ENCODE measurements at regions not wholly inside any gene's neighbourhood (a gene's known extent, or its start where the extent isn't known, plus 50 kb on each side); places are given as distances from the start of the nearest gene placed in this dataset.

GRCh38 chr6:23268348-23268747 lies 699.0 kb downstream of the HDGFL1 start:
- TF ChIP-seq, protein P1, sequence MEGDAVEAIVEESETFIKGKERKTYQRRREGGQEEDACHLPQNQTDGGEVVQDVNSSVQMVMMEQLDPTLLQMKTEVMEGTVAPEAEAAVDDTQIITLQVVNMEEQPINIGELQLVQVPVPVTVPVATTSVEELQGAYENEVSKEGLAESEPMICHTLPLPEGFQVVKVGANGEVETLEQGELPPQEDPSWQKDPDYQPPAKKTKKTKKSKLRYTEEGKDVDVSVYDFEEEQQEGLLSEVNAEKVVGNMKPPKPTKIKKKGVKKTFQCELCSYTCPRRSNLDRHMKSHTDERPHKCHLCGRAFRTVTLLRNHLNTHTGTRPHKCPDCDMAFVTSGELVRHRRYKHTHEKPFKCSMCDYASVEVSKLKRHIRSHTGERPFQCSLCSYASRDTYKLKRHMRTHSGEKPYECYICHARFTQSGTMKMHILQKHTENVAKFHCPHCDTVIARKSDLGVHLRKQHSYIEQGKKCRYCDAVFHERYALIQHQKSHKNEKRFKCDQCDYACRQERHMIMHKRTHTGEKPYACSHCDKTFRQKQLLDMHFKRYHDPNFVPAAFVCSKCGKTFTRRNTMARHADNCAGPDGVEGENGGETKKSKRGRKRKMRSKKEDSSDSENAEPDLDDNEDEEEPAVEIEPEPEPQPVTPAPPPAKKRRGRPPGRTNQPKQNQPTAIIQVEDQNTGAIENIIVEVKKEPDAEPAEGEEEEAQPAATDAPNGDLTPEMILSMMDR (IDR thresholded peaks at IDR 0.05) = no peak
- DNase-seq (ENCODE audit: low spot score) (no peak), ATAC-seq (ENCODE audit: low FRiP score) (no peak)

GRCh38 chr6:23269436-23269835 lies 700.1 kb downstream of the HDGFL1 start:
- TF ChIP-seq, protein P1 (IDR thresholded peaks at IDR 0.05) = no peak
- no peak for DNase-seq (ENCODE audit: low spot score)
- ATAC-seq (ENCODE audit: low FRiP score) = no peak

DNA sequence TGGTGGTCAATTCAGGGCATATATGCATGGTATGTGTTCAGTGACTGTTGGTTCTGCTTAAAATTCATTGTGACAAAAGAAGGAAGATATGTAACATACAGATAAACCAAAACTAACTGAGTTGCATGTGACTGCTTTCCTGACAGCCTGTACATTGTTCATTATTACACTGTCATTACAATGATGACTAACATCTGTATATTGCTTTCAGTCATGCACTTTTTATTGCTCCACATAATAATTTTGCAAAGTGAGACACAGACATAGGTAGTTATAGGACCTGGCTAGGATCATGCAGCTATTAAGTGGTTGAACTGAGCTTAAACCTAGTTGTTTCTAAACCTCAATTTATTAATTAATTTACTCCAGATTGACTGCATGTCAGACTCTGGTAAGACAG lies 703.2 kb downstream of the HDGFL1 start:
- ATAC-seq (ENCODE audit: low FRiP score) (no peak), DNase-seq (ENCODE audit: low spot score) (no peak)
- TF ChIP-seq, protein P1 (IDR thresholded peaks at IDR 0.05) = no peak

- DNase-seq (ENCODE audit: low spot score) = no peak
Observed at GRCh38 chr6:23277521-23278179, 708.3 kb downstream of the HDGFL1 start.

GRCh38 chr6:23278180-23278532 lies 708.8 kb downstream of the HDGFL1 start:
- ATAC-seq (ENCODE audit: low FRiP score) = no peak
- no peak for DNase-seq (ENCODE audit: low spot score)
- TF ChIP-seq, protein P1 (IDR thresholded peaks at IDR 0.05) = no peak

More at GRCh38 chr6:23277521-23278179, 708.3 kb downstream of the HDGFL1 start:
- no peak for ATAC-seq (ENCODE audit: low FRiP score)
- TF ChIP-seq, protein P1 (IDR thresholded peaks at IDR 0.05) = no peak

- ATAC-seq (ENCODE audit: low FRiP score) (no peak), DNase-seq (ENCODE audit: low spot score) (no peak)
- TF ChIP-seq, protein P1 (IDR thresholded peaks at IDR 0.05) = no peak
Observed at GRCh38 chr6:23280437-23280836, 711.1 kb downstream of the HDGFL1 start.

GRCh38 chr6:23282252-23283021 lies 713.1 kb downstream of the HDGFL1 start:
- ATAC-seq (ENCODE audit: low FRiP score) (no peak), DNase-seq (ENCODE audit: low spot score) (no peak)
- TF ChIP-seq, protein P1 (IDR thresholded peaks at IDR 0.05) = no peak
